ENCODE measurements at regions not wholly inside any gene's neighbourhood (a gene's known extent, or its start where the extent isn't known, plus 50 kb on each side); places are given as distances from the start of the nearest gene placed in this dataset.

GRCh38 chrX:93177930-93178329 lies 495.4 kb downstream of the NAP1L3 start:
- TF ChIP-seq RCOR1 (IDR thresholded peaks at IDR 0.05; ENCODE audit: low read depth, low read length) (no peak), CBX8 (IDR thresholded peaks at IDR 0.05) (no peak)
